Stimulated activated CD4-positive, alpha-beta T cell treated with anti-CD3 and anti-CD28 coated beads, Interleukin-4, amount 100 ng/mL, for 24 hours (primary cell): ENCODE measurements at regions not wholly inside any gene's neighbourhood (a gene's known extent, or its start where the extent isn't known, plus 50 kb on each side); places are given as distances from the start of the nearest gene placed in this dataset.

ENCODE experiments used
- DNase-seq: peaks from one replicate; pipeline ENCODE4 v3.0.0-alpha.2; 2020

- DNase-seq = peak; percentile 96
These were observed 218.6 kb downstream of the PIK3R1 start for GRCh38 chr5:68433923-68434879.

- no peak for DNase-seq
These were observed 220.1 kb downstream of the PIK3R1 start for GRCh38 chr5:68435611-68436010.

GRCh38 chr5:68436686-68437520, 221.3 kb downstream of the PIK3R1 start:
- DNase-seq = no peak

- no peak for DNase-seq
These were observed 223.3 kb downstream of the PIK3R1 start for GRCh38 chr5:68438876-68439275.

DNA sequence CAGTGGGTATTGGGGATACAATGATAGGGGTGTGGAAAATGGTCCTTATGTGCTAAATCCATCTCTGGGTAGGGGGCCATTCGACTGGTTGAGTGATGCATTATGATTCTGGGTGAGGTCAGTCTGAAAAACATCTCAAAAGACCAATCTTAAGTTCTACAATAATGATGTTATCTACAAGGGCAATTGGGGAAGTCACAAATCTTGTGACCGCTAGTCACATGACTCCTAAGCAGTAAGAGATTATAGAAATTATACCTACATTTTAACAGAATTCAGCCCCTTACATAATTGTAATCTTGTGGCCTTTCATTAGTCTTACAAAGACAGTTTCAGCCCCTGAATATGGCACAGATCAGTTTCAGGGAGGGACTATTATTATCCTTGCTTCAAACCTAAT, 224.7 kb downstream of the PIK3R1 start:
- DNase-seq = no peak

DNA sequence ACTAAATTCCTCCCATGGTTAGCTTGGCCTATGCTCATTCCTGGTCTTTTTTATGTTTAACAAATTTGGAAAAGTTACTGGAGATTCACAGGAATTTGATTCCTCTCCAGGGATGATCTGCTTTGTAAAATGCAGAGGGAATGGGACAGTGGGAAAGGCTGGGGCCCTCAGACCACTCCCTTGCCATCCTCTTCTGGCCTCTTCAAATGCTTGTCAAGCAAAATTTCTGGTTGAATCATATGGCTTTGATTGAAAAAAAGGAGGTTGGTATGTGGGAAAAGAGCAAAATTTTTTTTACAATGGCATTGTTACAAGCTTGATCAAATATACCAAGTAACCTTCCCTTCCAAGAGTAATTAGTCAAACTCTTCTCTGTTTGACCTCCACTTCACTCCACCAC, 225.1 kb downstream of the PIK3R1 start:
- DNase-seq = no peak

- DNase-seq = peak; percentile 12
These were observed 225.9 kb downstream of the PIK3R1 start for GRCh38 chr5:68441309-68442073.

DNA sequence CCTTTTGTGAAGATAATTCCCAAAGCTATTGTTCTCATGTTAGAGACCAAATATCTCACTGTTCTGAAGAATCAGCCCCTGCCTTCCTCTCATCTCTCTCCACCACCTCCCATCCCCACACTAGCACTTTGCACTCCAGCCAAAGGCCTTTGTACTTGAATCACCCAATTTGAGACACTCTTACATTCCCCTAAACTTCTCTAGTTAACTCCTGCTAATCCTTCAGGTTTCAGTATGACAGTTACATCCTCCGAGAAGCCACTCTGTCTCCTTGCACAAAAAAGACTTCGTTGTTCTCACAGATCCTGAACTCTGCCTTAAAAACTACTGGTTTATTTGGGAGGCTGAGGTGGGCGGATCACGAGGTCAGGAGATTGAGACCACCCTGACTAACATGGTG, 227.5 kb downstream of the PIK3R1 start:
- no peak for DNase-seq

GRCh38 chr5:68444048-68444447, 228.5 kb downstream of the PIK3R1 start:
- DNase-seq = no peak

DNA sequence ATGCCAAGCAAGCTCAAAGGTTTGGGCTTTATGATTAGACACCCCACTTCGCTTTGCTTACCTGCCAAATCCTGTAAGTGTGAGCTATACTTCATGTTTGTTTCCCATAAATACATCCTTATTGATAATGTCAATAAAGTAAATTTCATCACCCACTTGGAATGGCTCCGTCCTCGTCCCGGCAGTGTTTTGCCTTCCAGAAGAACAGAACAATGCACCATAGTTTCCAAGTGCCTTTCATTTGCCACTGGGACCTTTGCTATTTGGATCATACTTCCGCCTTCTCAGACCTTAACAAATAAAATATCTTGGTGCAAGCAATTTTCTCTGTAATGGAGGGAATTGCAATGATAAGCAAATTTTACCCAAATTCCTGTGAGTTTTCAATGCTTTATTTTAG, 229.3 kb downstream of the PIK3R1 start:
- DNase-seq = no peak

DNA sequence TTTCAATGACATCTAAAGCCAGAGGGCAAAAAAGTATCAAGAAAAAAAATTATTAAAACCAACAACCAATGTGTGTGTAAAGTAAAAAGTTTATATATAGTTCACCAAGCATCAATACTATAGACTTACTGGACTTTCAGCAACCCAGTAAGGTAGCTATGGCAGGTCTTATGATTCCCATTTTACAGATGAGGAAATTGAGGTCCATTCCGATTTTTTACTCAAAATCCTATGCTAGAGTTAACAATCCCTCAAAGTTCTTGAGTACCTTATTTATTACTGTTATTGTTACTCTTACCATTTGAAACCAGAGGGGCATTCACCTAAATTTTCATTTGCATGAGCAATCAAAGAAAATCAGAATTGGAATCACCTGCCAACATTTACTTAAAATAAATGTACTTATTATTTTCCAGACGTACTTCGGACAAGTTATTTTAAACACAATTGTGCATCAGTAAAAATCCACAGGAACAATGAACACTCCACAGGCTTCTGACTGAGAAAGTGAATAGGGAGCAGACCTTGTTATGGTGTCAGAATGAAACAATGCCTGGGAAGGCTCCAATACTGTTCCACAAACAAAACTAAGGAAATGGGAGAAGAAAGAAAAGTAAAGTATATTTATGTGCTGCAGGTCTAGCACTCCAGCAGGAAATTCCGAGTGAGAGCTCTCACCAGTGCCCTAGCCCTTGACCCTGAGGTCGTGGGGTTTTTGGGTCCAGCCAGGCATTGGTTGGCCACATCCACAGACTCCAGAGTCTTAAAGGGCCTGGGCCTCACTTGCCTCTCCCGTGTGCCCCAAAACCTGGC, 229.9 kb downstream of the PIK3R1 start:
- no peak for DNase-seq

DNA sequence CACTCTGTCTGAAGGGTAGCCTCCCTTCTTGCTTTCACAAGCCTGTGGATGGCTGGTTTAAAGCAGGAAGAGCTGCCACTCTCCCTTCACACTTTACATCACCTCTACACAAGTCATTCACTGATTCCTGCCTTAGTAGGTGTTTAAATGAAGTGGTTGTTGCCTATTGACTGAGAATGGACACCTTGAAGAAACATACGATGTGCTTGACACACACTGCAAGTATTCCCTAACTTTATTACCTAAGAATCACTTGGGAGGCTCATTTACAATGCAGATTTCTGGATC, 230.5 kb downstream of the PIK3R1 start:
- DNase-seq = no peak

- DNase-seq = no peak
These were observed 230.9 kb downstream of the PIK3R1 start for GRCh38 chr5:68446487-68446894.

- DNase-seq = no peak
These were observed 231.8 kb downstream of the PIK3R1 start for GRCh38 chr5:68447136-68447929.

DNA sequence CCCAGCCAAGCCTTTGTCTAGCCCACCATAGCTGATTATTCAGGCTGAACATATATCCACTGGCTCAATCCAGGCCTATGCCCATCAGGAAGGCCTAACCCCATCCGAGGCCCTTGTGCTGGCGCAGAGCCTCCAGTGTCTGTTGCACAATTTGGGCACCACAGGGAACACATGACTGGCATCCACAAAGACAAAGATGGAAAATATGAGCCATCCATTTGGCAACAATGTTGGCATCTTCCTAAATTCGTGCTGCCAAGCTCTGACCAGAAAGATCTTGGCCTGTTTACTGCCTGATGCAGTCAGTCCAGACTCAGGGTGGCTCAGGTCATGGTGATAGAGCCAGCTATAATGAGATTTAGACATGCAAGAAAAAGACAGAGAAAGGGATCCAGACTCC, 233.8 kb downstream of the PIK3R1 start:
- DNase-seq = no peak

DNA sequence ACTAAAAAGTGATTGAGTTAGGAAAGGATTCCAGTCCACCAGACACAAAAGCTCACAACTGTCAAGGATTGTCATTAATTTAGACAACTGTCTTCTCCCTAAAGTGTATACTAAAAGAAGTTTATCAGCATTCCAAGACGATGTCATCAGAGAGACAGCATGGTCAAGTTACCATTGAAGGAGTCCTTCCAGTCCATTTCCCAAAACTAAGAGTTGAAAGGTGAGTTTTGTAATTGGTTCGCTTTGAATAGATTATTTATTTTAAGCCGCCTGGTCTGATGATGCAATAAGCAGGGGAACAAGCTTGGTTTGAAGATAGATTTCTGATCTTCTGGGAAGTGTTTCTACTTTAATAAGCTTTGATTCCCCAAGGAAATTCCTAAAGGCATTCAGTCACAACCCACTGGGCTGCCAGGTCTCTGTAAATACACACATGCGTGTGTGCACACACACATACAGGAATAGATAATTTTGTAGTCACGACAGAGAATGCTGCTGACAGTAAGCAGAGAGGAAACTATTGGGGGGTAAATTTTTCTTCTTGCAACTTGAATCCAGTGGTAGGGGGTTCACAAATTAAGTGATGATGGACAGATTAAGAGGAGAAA, 234.8 kb downstream of the PIK3R1 start:
- no peak for DNase-seq

- no peak for DNase-seq
These were observed 236.7 kb downstream of the PIK3R1 start for GRCh38 chr5:68452286-68452685.

DNA sequence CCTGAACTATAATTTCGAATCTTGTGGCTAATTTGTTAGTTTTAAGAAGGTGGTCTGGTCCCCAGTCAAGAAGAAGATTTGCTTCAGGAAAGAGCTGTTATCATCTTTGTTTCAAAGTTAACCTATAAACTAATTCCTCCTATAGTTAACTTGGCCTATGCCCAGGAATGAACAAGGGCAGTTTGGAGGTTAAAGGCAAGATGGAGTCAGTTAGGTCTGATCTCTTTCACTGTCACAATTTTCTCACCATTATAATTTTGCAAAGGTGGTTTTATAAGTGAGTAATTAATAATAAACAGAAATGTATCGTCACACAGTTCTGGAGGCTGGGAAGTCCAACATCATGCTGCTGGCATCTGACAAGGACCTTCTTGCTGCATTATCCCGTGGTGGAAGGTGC, 238.6 kb downstream of the PIK3R1 start:
- DNase-seq = no peak

- no peak for DNase-seq
These were observed 239.2 kb downstream of the PIK3R1 start for GRCh38 chr5:68454766-68455165.

- DNase-seq = no peak
These were observed 239.7 kb downstream of the PIK3R1 start for GRCh38 chr5:68455216-68455615.

DNA sequence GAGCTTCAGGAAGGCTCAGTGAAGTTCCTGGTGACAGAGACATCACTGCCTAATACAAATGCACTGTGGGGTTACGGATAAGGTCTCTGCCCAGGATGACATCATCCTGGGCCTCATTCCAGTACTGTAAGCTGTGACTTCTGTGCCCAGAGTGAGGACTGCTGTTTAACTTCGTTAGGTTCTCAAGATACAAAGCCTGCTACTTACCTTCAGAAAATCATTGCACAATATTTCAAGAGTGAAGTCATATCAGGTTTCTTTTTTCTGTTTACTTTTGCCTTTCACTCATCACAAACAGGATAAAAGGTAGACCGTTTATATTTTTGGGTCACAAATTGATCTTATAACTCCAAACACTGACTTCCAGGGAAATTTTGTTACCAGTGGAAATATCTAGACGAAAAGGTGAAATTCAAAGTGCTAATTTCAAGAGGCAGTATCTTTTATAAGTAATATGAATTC, 241.2 kb downstream of the PIK3R1 start:
- no peak for DNase-seq
